Omental fat pad (tissue), 3 donors: ENCODE measurements at regions not wholly inside any gene's neighbourhood (a gene's known extent, or its start where the extent isn't known, plus 50 kb on each side); places are given as distances from the start of the nearest gene placed in this dataset.
"Not testable (repeated sequence)": the region's sequence is repeated elsewhere in the genome, so short reads cannot be mapped to it uniquely, and the experiment has no call there.

ENCODE experiments used
- ATAC-seq: fragments of 150-250 bp; one replicate; pipeline ENCODE4 v1.9.1; 2016; ENCODE audit warnings: mild to moderate bottlenecking, moderate library complexity; ENCODE audit not compliant: low FRiP score
- DNase-seq: peaks from one replicate; pipeline ENCODE4 v3.0.0-alpha.2; 2019; ENCODE audit warnings: low spot score
- TF ChIP-seq, protein P1 (sequence below), 3 donors: fragments of 450-650 bp; IDR thresholded peaks; one replicate each; pipeline ENCODE4 v1.5.1; 2016 to 2017; ENCODE audit warnings: antibody characterized with exemption in 3 of 3, mild to moderate bottlenecking in 3 of 3, moderate library complexity in 2 of 3

DNA sequence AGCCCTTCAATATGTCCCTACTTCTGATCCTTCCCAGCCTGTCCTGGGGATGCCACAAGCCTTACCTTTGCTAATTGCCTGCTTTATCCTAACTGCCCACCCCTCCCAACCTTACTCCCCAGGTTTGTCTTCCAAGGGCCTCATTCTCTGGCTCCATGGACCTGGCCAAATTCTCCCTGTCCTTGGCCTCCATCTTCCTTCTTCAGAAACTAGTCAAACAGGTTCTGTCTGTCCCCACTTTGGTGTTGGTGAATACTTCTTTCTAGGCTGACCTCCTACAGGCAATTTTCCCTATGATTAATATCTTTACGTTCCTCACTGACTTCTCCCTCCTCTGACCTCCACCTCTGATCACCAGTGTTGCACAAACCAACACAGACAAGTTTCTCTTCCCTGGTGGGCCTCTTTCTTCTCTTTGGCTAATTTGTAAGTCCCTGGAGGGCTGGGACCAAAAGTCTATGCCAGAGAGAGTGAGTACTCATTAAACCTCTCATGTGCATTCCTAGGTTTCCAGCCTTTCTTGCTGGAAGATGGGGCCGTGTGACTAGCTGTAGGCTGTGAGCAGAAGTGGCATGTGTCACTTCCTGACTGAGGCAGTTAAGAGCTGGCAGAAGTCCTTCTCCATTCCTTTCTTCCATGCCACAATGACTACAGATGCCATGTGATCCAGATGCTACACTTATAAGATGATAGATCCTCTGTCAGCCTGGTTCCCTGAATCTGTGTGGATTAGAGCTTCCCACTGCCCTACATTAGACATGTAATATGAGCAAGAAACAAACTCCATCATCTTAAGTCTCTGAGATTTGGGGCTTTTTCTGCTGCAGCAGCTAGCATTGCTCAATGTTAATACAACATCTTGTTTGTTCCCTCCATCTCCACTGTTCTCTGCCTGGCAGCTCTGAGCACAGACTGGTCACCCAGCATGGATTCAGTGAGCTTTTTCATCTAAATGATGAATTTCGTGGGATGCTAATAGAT lies 382.7 kb downstream of the RPS24 start:
- TF ChIP-seq, protein P1, sequence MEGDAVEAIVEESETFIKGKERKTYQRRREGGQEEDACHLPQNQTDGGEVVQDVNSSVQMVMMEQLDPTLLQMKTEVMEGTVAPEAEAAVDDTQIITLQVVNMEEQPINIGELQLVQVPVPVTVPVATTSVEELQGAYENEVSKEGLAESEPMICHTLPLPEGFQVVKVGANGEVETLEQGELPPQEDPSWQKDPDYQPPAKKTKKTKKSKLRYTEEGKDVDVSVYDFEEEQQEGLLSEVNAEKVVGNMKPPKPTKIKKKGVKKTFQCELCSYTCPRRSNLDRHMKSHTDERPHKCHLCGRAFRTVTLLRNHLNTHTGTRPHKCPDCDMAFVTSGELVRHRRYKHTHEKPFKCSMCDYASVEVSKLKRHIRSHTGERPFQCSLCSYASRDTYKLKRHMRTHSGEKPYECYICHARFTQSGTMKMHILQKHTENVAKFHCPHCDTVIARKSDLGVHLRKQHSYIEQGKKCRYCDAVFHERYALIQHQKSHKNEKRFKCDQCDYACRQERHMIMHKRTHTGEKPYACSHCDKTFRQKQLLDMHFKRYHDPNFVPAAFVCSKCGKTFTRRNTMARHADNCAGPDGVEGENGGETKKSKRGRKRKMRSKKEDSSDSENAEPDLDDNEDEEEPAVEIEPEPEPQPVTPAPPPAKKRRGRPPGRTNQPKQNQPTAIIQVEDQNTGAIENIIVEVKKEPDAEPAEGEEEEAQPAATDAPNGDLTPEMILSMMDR (IDR thresholded peaks at IDR 0.05), result no peak
- DNase-seq (no peak), ATAC-seq (no peak)

DNA sequence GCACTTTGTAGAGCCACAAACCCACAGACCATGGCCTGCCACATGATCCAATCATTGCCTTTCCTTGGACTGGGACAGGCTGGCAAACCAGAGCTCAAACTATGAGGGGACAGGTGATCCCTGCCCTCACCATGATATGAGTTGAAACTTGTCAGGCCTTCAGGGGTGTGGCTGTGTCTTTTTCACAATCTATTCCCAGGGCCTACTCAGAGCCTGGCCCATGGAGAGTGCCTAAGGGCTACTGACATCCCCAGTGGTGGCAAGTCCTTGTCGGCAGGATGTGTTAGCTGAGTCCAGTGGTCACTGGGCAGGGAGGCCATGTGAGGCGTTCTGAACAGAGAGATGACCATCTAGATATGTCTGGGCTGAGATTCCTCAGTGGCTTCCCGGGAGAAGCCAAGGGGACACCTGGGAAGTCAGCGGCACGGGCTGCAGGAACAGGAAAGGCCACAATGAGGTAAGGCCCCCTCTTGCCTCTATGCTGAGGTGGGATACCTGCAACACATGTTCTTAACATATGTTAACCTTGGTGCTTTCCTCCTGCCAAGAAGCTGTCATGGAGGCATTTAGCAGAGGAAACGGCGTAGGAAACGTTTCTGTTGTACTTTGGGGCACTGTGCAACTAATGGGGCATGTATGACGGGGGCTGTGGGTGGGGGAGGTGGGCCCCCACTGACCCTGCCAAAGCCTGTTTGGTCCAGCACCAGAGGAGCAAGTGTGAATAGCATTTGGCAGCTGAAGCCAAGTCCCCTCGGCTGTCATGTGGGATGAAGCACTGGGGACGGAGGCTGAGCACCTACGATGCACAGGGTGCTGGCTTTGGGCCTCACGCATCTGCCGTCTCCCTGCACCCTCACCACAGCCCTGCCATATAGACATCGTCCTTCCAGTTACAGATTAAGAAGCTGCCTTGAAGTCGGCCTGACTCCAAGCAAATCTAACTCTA lies 384.0 kb downstream of the RPS24 start:
- DNase-seq (no peak), ATAC-seq (no peak)
- TF ChIP-seq, protein P1 (IDR thresholded peaks at IDR 0.05), result no peak

- ATAC-seq (no peak), DNase-seq (no peak)
- TF ChIP-seq, protein P1 (IDR thresholded peaks at IDR 0.05), result no peak
Measured at GRCh38 chr10:78419481-78420265, 386.0 kb downstream of the RPS24 start.

GRCh38 chr10:78420946-78421735 lies 387.5 kb downstream of the RPS24 start:
- no peak for DNase-seq
- TF ChIP-seq, protein P1 (IDR thresholded peaks at IDR 0.05), result no peak
- ATAC-seq, result no peak

GRCh38 chr10:78424050-78424449 lies 390.4 kb downstream of the RPS24 start:
- DNase-seq, ATAC-seq: not testable (repeated sequence)

GRCh38 chr10:78424723-78425122 lies 391.1 kb downstream of the RPS24 start:
- no peak for DNase-seq

More at GRCh38 chr10:78424723-78425122, 391.1 kb downstream of the RPS24 start:
- TF ChIP-seq, protein P1 (IDR thresholded peaks at IDR 0.05), result no peak
- ATAC-seq, result no peak
